Tibial nerve (tissue), 4 donors: ENCODE measurements at regions not wholly inside any gene's neighbourhood (a gene's known extent, or its start where the extent isn't known, plus 50 kb on each side); places are given as distances from the start of the nearest gene placed in this dataset.

Source experiments
- EP300 ChIP-seq, 2 donors: sonication (generic); formaldehyde crosslinking; IDR thresholded peaks; one replicate each; pipeline ENCODE4 v1.6.1; 2017; ENCODE audit warnings: antibody characterized with exemption in 2 of 2, mild to moderate bottlenecking in 1 of 2
- POLR2A ChIP-seq, 2 donors: fragments of 450-650 bp; IDR thresholded peaks; one replicate each; pipeline ENCODE4 v1.6.1; 2017; ENCODE audit warnings: antibody characterized with exemption in 2 of 2, mild to moderate bottlenecking in 2 of 2, moderate library complexity in 2 of 2
- TF ChIP-seq, protein P1 (sequence below), 5 experiments: fragments of 200-600 bp in 3 of 5; fragments of 450-650 bp in 2 of 5; sonication (generic) in 3 of 5; IDR thresholded peaks; one replicate each; pipeline ENCODE4 v1.5.1; 2016 to 2019; ENCODE audit warnings: antibody characterized with exemption in 5 of 5, mild to moderate bottlenecking in 3 of 5, moderate library complexity in 2 of 5

DNA sequence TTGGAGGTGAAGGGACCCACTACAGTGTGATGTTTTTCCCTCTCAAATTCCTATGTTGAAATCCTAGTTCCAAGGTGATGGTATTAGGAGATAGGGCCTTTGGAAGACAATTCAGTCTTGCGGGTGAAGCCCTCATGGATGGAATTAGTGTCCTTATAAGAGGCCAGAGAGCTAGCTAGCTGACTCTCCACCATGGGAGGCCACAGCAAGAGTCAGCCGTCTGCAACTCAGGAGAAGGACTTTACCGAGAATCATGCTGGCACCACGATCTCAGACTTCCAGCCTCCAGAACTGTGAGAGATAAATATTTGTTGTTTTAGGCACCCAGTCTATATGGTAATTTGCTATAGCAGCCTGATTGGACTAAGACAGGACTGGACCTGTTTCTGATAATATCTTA lies 461.4 kb downstream of the TSN start:
- no peak for TF ChIP-seq POLR2A (IDR thresholded peaks at IDR 0.05)
- TF ChIP-seq, protein P1, sequence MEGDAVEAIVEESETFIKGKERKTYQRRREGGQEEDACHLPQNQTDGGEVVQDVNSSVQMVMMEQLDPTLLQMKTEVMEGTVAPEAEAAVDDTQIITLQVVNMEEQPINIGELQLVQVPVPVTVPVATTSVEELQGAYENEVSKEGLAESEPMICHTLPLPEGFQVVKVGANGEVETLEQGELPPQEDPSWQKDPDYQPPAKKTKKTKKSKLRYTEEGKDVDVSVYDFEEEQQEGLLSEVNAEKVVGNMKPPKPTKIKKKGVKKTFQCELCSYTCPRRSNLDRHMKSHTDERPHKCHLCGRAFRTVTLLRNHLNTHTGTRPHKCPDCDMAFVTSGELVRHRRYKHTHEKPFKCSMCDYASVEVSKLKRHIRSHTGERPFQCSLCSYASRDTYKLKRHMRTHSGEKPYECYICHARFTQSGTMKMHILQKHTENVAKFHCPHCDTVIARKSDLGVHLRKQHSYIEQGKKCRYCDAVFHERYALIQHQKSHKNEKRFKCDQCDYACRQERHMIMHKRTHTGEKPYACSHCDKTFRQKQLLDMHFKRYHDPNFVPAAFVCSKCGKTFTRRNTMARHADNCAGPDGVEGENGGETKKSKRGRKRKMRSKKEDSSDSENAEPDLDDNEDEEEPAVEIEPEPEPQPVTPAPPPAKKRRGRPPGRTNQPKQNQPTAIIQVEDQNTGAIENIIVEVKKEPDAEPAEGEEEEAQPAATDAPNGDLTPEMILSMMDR (IDR thresholded peaks at IDR 0.05): no peak
- TF ChIP-seq EP300 (IDR thresholded peaks at IDR 0.05): no peak
